ENCODE measurements at regions not wholly inside any gene's neighbourhood (a gene's known extent, or its start where the extent isn't known, plus 50 kb on each side); places are given as distances from the start of the nearest gene placed in this dataset.

GRCh38 chr10:78491812-78492211 lies 458.1 kb downstream of the RPS24 start:
- WGBS (ENCODE audit: insufficient coverage), result 72% methylated on average over 5 of the region's 5 CpGs
- H4K20me1 ChIP-seq (ENCODE audit: control insufficient read depth, insufficient read depth, low read length, poor library complexity, severe bottlenecking), result no peaks in the 10 kb centered on the region
- H3K27me3 ChIP-seq (replicated peaks in 1 of 4; ENCODE audit: control extremely low read depth in 1 of 4, control insufficient read depth in 3 of 4, insufficient read depth in 4 of 4, low read length in 3 of 4), result peaks cover 0 to 6% (median 0%) of the 10 kb centered on the region in 4 experiments
- intact Hi-C loops (cut with micrococcal nuclease), result no loop called here
- no peak overlapping the region for H3K27ac ChIP-seq (ENCODE audit: low read length in 2 of 2)
- no peak for TF ChIP-seq EZH2 (IDR thresholded peaks at IDR 0.05; ENCODE audit: borderline replicate concordance, insufficient read depth, low read depth, low read length, poor library complexity, severe bottlenecking)
- TF ChIP-seq CTCF (IDR thresholded peaks at IDR 0.05), result no peak
- no peak overlapping the region for H3K9ac ChIP-seq (ENCODE audit: low read length)
- no peaks in the 10 kb centered on the region for H3K36me3 ChIP-seq (replicated peaks in 1 of 2; ENCODE audit: control extremely low read depth in 1 of 2, control insufficient read depth in 1 of 2, extremely low read depth in 1 of 2, insufficient read depth in 2 of 2, low read length in 1 of 2)
- Mint-ChIP-seq H3K4me3 (no peak overlapping the region), H3K27me3 (peaks cover 31% of the 10 kb centered on the region), H3K9me3 (ENCODE audit: insufficient read depth) (peaks cover 4% of the 10 kb centered on the region), H3K4me1 (no peaks in the 10 kb centered on the region), H3K27ac (no peak overlapping the region)
- H2AFZ ChIP-seq (ENCODE audit: insufficient read depth, low read depth, low read length, poor library complexity, severe bottlenecking), result no peak overlapping the region
- ChIA-PET CTCF (no interaction called here), POLR2A (no interaction called here)
- no peak overlapping the region for H3K4me3 ChIP-seq (ENCODE audit: control extremely low read depth in 1 of 5, extremely low read depth in 1 of 5, insufficient read depth in 1 of 5, low read depth in 2 of 5, low read length in 4 of 5)
- DNase-seq (no peak), ATAC-seq (ENCODE audit: low read depth) (no peak)
- no peak overlapping the region for H3K4me2 ChIP-seq (replicated peaks; ENCODE audit: low read depth, low read length, poor library complexity, severe bottlenecking)
- no peaks in the 10 kb centered on the region for H3K79me2 ChIP-seq (ENCODE audit: control insufficient read depth, insufficient read depth, low read length)
- H3K4me1 ChIP-seq (ENCODE audit: control insufficient read depth in 2 of 2, insufficient read depth in 2 of 2, low read length in 2 of 2), result no peaks in the 10 kb centered on the region
- peaks cover 0 to 14% (median 12%) of the 10 kb centered on the region in 3 donors for H3K9me3 ChIP-seq (ENCODE audit: control extremely low read depth in 1 of 3, control insufficient read depth in 2 of 3, insufficient read depth in 1 of 3, low read length in 2 of 3)

GRCh38 chr10:78492424-78492823 lies 458.8 kb downstream of the RPS24 start:
- H4K20me1 ChIP-seq (ENCODE audit: control insufficient read depth, insufficient read depth, low read length, poor library complexity, severe bottlenecking), result no peaks in the 10 kb centered on the region
- no peak overlapping the region for H2AFZ ChIP-seq (ENCODE audit: insufficient read depth, low read depth, low read length, poor library complexity, severe bottlenecking)
- ChIA-PET CTCF (no interaction called here), POLR2A (no interaction called here)
- H3K9me3 ChIP-seq (ENCODE audit: control extremely low read depth in 1 of 3, control insufficient read depth in 2 of 3, insufficient read depth in 1 of 3, low read length in 2 of 3), result peaks cover 2 to 14% (median 12%) of the 10 kb centered on the region in 3 donors
- no peak overlapping the region for H3K27ac Mint-ChIP-seq
- H3K4me3 ChIP-seq (ENCODE audit: control extremely low read depth in 1 of 5, extremely low read depth in 1 of 5, insufficient read depth in 1 of 5, low read depth in 2 of 5, low read length in 4 of 5), result no peak overlapping the region
- no peak overlapping the region for H3K27ac ChIP-seq (ENCODE audit: low read length in 2 of 2)
- no peaks in the 10 kb centered on the region for H3K36me3 ChIP-seq (replicated peaks in 1 of 2; ENCODE audit: control extremely low read depth in 1 of 2, control insufficient read depth in 1 of 2, extremely low read depth in 1 of 2, insufficient read depth in 2 of 2, low read length in 1 of 2)
- peaks cover 27% of the 10 kb centered on the region for H3K27me3 Mint-ChIP-seq
- H3K4me2 ChIP-seq (replicated peaks; ENCODE audit: low read depth, low read length, poor library complexity, severe bottlenecking), result no peak overlapping the region
- H3K4me1 ChIP-seq (ENCODE audit: control insufficient read depth in 2 of 2, insufficient read depth in 2 of 2, low read length in 2 of 2), result no peaks in the 10 kb centered on the region
- H3K27me3 ChIP-seq (replicated peaks in 1 of 4; ENCODE audit: control extremely low read depth in 1 of 4, control insufficient read depth in 3 of 4, insufficient read depth in 4 of 4, low read length in 3 of 4), result peaks cover 0 to 6% (median 0%) of the 10 kb centered on the region in 4 experiments
- H3K4me1 Mint-ChIP-seq, result no peaks in the 10 kb centered on the region
- DNase-seq (no peak), ATAC-seq (ENCODE audit: low read depth) (no peak)
- TF ChIP-seq EZH2 (IDR thresholded peaks at IDR 0.05; ENCODE audit: borderline replicate concordance, insufficient read depth, low read depth, low read length, poor library complexity, severe bottlenecking), result no peak
- TF ChIP-seq CTCF (IDR thresholded peaks at IDR 0.05), result no peak
- intact Hi-C loops (cut with micrococcal nuclease), result no loop called here
- peaks cover 4% of the 10 kb centered on the region for H3K9me3 Mint-ChIP-seq (ENCODE audit: insufficient read depth)
- no peaks in the 10 kb centered on the region for H3K79me2 ChIP-seq (ENCODE audit: control insufficient read depth, insufficient read depth, low read length)
- no peak overlapping the region for H3K4me3 Mint-ChIP-seq
- H3K9ac ChIP-seq (ENCODE audit: low read length), result no peak overlapping the region
